Transverse colon (tissue), 4 donors: ENCODE measurements at regions not wholly inside any gene's neighbourhood (a gene's known extent, or its start where the extent isn't known, plus 50 kb on each side); places are given as distances from the start of the nearest gene placed in this dataset.

Source experiments
- DNase-seq: peaks from one replicate; pipeline ENCODE4 v3.0.0-alpha.2; 2019
- H3K27ac ChIP-seq, 4 donors: fragments of 200-600 bp; sonication (generic); 2 replicates each; pipeline ENCODE4 v1.5.1; 2016 to 2018; ENCODE audit warnings: inconsistent platforms in 4 of 4
- H3K27me3 ChIP-seq: fragments of 200-600 bp; sonication (generic); 2 replicates; pipeline ENCODE4 v1.5.1; 2017; ENCODE audit warnings: inconsistent platforms
- H3K36me3 ChIP-seq, 4 donors: fragments of 200-600 bp; sonication (generic); 2 replicates each; pipeline ENCODE4 v1.5.1; 2017 to 2019; ENCODE audit warnings: inconsistent platforms in 4 of 4
- H3K4me1 ChIP-seq, 4 donors: fragments of 200-600 bp; sonication (generic); 2 replicates each; pipeline ENCODE4 v1.5.1; 2017 to 2020; ENCODE audit warnings: inconsistent platforms in 4 of 4
- H3K4me3 ChIP-seq, 4 donors: fragments of 200-600 bp; sonication (generic); 1 replicate in 1 of 4; 2 replicates in 3 of 4; pipeline versions ENCODE4 v1.5.1 to v1.6.1; 2017 to 2019; ENCODE audit warnings: inconsistent platforms in 4 of 4
- H3K9me3 ChIP-seq, 2 donors: fragments of 200-600 bp; sonication (generic); 2 replicates each; pipeline ENCODE4 v1.5.1; 2017 to 2019; ENCODE audit warnings: inconsistent platforms in 2 of 2
- EP300 ChIP-seq: sonication (generic); formaldehyde crosslinking; IDR thresholded peaks from one replicate; pipeline ENCODE4 v1.6.1; 2017; ENCODE audit warnings: antibody characterized with exemption, low read depth
- POLR2A ChIP-seq: fragments of 450-650 bp; IDR thresholded peaks from one replicate; pipeline ENCODE4 v1.6.1; 2016; ENCODE audit warnings: antibody characterized with exemption, mild to moderate bottlenecking, moderate library complexity
- POLR2AphosphoS5 ChIP-seq, 3 donors: sonication (generic); formaldehyde crosslinking; IDR thresholded peaks; one replicate each; pipeline ENCODE4 v1.6.1; 2016; ENCODE audit warnings: antibody characterized with exemption in 3 of 3
- WGBS, 2 donors: methylation state at CpG; one replicate each; pipeline ENCODE4 v1.1.5; 2018; ENCODE audit warnings: low coverage in 1 of 2; 5-methylcytosine and 5-hydroxymethylcytosine counted together
- in situ Hi-C, 4 donors: fragments of 200-750 bp; cut with MboI; loops; one replicate each; pipeline versions ENCODE4 v1.15.0 to v1.15.1; 2017; ENCODE audit warnings: low sequenced_read_pairs in 3 of 4, low pct_ligation_motif_present in 1 of 4, low pct_unique_long_range_greater_than_20kb in 1 of 4
- intact Hi-C: fragments of 100-400 bp; cut with DNase I; formaldehyde crosslinking; loops from one replicate; pipeline ENCODE4 v1.15.1; 2023; ENCODE audit warnings: low total_unique reads
- TF ChIP-seq, protein P1 (sequence below), 5 experiments: fragments of 200-600 bp in 3 of 5; fragments of 450-650 bp in 2 of 5; sonication (generic) in 3 of 5; IDR thresholded peaks; 1 replicate in 2 of 5; 2 replicates in 3 of 5; pipeline ENCODE4 v1.5.1; 2016 to 2017; ENCODE audit warnings: antibody characterized with exemption in 5 of 5, inconsistent platforms in 3 of 5, mild to moderate bottlenecking in 2 of 5, moderate library complexity in 1 of 5

DNA sequence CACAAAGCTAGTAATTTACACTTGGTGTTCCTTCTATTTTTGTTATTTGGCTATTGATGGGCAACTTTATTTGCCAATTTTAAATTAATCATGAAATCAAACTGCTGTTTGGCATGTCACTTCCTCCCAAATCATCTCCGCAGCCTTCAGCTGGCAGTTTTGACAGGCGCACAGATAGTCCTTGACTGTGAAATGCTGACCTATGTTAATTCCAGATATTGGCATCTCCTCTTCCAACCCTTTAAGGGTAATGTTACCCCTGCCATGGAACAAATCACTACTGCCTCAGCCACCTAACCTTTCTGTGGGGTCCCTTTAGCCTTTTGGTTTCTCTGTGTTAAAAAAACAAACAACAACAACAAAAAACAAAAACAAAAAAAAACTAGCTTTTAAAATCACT is 182.4 kb upstream of the TANK start:
- DNase-seq, result no peak
- in situ Hi-C loops, result loop anchor here in 3 of 4 donors (25.0 kb wide), 2 partner anchors 716 to 866 kb away; no protein-coding TSS in a partner anchor

DNA sequence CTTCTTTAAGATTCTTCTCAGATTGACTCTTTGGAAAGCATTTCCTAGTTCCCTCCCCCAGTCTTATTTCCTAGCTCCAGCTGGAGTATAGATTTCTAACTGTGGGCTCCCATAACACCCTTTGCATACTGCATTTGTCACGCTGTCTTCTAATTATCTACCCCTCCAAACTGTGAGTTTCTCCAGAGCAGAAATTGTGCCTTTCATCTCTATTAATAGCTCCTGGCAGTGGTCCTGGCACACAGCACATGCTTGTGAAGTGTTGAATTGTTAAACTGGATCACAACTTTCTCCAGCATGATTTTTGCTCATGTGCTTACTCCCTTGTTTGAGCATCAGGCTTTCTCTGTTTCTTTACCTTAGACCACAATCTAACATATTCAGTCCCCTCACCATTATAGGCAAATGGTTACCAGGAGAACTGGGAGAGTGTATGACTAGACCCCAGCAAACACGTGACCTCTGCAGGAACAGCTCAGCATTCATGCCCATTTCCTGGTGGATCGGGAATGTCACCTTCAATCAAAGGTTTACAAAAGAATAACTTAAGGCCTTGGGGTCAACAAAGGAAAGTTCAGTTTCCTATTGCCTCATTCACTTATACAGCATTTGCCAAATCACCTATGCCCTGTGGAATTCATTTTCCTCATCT is 175.7 kb upstream of the TANK start:
- Histone ChIP-seq H3K4me3 (no peak overlapping the region), H3K27ac (peak overlapping the region; percentile 11 to 43 (median 18)), H3K27me3 (no peaks in the 10 kb centered on the region), H3K9me3 (no peaks in the 10 kb centered on the region), H3K36me3 (no peaks in the 10 kb centered on the region), H3K4me1 (peaks cover 0 to 3% (median 0%) of the 10 kb centered on the region in 4 donors)
- 67 to 70% methylated on average over 2 to 3 of the region's 3 CpGs for WGBS, 2 donors
- intact Hi-C loops, result loop anchor here (10.0 kb wide), 1 partner anchor 730 kb away; no protein-coding TSS in a partner anchor
- no peak for DNase-seq
- in situ Hi-C loops, result loop anchor here in 3 of 4 donors (25.0 kb wide), 2 partner anchors 722 to 872 kb away; no protein-coding TSS in a partner anchor
- TF ChIP-seq, protein P1, sequence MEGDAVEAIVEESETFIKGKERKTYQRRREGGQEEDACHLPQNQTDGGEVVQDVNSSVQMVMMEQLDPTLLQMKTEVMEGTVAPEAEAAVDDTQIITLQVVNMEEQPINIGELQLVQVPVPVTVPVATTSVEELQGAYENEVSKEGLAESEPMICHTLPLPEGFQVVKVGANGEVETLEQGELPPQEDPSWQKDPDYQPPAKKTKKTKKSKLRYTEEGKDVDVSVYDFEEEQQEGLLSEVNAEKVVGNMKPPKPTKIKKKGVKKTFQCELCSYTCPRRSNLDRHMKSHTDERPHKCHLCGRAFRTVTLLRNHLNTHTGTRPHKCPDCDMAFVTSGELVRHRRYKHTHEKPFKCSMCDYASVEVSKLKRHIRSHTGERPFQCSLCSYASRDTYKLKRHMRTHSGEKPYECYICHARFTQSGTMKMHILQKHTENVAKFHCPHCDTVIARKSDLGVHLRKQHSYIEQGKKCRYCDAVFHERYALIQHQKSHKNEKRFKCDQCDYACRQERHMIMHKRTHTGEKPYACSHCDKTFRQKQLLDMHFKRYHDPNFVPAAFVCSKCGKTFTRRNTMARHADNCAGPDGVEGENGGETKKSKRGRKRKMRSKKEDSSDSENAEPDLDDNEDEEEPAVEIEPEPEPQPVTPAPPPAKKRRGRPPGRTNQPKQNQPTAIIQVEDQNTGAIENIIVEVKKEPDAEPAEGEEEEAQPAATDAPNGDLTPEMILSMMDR (IDR thresholded peaks at IDR 0.05), result no peak
- peak in 2 of 3 donors; percentile 39 to 40 for TF ChIP-seq POLR2AphosphoS5 (IDR thresholded peaks at IDR 0.05)

More for the DNA sequence above, 182.4 kb upstream of the TANK start:
- Histone ChIP-seq H3K9me3 (no peaks in the 10 kb centered on the region), H3K27me3 (no peaks in the 10 kb centered on the region), H3K36me3 (no peaks in the 10 kb centered on the region), H3K4me3 (no peak overlapping the region), H3K4me1 (no peaks in the 10 kb centered on the region), H3K27ac (no peak overlapping the region)
- intact Hi-C loops, result no loop called here
- no peak for TF ChIP-seq POLR2AphosphoS5 (IDR thresholded peaks at IDR 0.05)
- no peak for TF ChIP-seq POLR2A
- TF ChIP-seq EP300, result no peak
- 99 to 100% methylated on average over 2 of the region's 2 CpGs for WGBS, 2 donors

DNA sequence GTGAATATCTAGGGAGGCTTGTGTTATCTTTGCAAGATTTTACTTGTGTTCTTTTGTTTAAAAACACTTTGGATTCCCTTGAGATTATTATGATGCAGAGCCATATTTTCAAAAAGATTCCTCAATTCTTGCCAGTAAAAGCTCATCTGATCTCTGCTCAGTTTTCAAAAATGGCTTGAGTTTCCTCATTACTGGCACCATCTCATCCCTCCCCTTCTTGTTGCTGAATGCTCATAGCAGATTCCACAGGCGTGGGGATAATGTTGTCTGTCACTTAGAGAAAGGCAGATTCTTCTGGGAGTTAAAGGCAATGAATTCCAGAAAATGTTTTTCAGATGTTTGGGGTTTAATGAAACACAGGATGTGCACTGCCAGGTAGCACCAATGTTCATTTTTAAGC is 170.4 kb upstream of the TANK start:
- no peaks in the 10 kb centered on the region for H3K4me1 ChIP-seq
- H3K27me3 ChIP-seq, result no peaks in the 10 kb centered on the region
- no peak overlapping the region for H3K27ac ChIP-seq
- in situ Hi-C loops, result loop anchor here in 3 of 4 donors (25.0 kb wide), 2 partner anchors 727 to 877 kb away; no protein-coding TSS in a partner anchor
- intact Hi-C loops, result loop anchor here (10.0 kb wide), 1 partner anchor 735 kb away; no protein-coding TSS in a partner anchor
- TF ChIP-seq EP300 (no peak), POLR2A (no peak), POLR2AphosphoS5 (IDR thresholded peaks at IDR 0.05) (no peak)
- TF ChIP-seq, protein P1 (IDR thresholded peaks at IDR 0.05), result no peak
- no peaks in the 10 kb centered on the region for H3K9me3 ChIP-seq
- DNase-seq, result no peak
- WGBS, 2 donors, result 62% methylated on average over 1 of the region's 1 CpG; no CpG with 5 or more reads in 1 of the 2 donors
- H3K4me3 ChIP-seq, result no peak overlapping the region
- H3K36me3 ChIP-seq, result no peaks in the 10 kb centered on the region

DNA sequence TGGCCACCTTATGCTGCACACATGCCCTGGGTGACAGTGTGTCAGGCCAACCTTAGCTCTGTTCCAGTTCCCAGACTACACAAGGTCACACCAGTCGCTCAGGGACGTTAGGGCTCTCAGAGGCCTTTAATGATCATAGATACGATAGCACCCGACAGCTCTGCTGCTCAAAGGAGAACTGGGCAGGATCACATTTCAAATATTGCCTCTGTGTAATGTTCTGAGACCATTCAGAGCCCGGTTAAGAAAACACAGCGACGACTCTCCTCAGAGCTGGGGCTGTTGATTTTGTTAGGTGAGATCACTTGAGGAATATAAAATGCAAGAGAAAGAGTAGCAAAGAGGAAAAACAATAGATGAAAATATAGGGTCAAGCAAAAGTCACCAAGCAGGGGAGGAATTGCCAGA is 166.6 kb upstream of the TANK start:
- no peak for TF ChIP-seq POLR2A
- no peak for TF ChIP-seq EP300
- TF ChIP-seq, protein P1 (IDR thresholded peaks at IDR 0.05), result no peak
- no peak for TF ChIP-seq POLR2AphosphoS5 (IDR thresholded peaks at IDR 0.05)
- intact Hi-C loops (no loop called here), in situ Hi-C loops (loop anchor here in 3 of 4 donors (25.0 kb wide), 2 partner anchors 731 to 881 kb away; no protein-coding TSS in a partner anchor)
- Histone ChIP-seq H3K36me3 (no peaks in the 10 kb centered on the region), H3K27me3 (no peaks in the 10 kb centered on the region), H3K4me3 (no peak overlapping the region), H3K9me3 (no peaks in the 10 kb centered on the region), H3K27ac (peak overlapping the region in 3 of 4 donors; percentile 4 to 41 (median 32)), H3K4me1 (no peaks in the 10 kb centered on the region)
- WGBS, 2 donors, result 84 to 96% methylated on average over 4 to 7 of the region's 7 CpGs
- no peak for DNase-seq
